IMR-90 (cell line): ENCODE measurements at regions not wholly inside any gene's neighbourhood (a gene's known extent, or its start where the extent isn't known, plus 50 kb on each side); places are given as distances from the start of the nearest gene placed in this dataset.

Experiments used
- ATAC-seq: fragments of 200-7000 bp; cut with Tn5 transposase; 2 replicates; pipeline ENCODE4 v1.9.1; 2020; ENCODE audit warnings: low read depth, mild to moderate bottlenecking, moderate library complexity
- BruUV-seq: library from RNA; stranded (reverse); fragments of 400-500 nt; replicated peaks from 2 replicates; lab custom pipeline; 2021; lab: Mats Ljungman, UMichigan
- CTCF ChIA-PET: fragments of 300-600 bp; formaldehyde crosslinking; extraction: SDS; loops from one replicate; lab custom pipeline; 2021; ENCODE audit warnings: antibody characterized with exemption; lab: Yijun Ruan, JAX
- POLR2A ChIA-PET: fragments of 300-600 bp; sonication (Branson Sonifier 250); formaldehyde crosslinking; loops from one replicate; lab custom pipeline; 2022; ENCODE audit warnings: antibody characterized with exemption; ENCODE audit not compliant: unreplicated experiment; lab: Charles Lee
- DNase-seq: peaks from one replicate; pipeline ENCODE4 v3.0.0; 2013
- H2AFZ ChIP-seq: replicated peaks from 2 replicates; pipeline ENCODE3; 2013; ENCODE audit warnings: low read length, mild to moderate bottlenecking; ENCODE audit not compliant: poor library complexity
- H2AK5ac ChIP-seq: 2 replicates; pipeline ENCODE4 v1.6.1; 2013; ENCODE audit warnings: low read depth, low read length, inconsistent platforms
- H2AK9ac ChIP-seq: replicated peaks from 2 replicates; pipeline ENCODE3; 2013; ENCODE audit warnings: mild to moderate bottlenecking, low read depth, low read length, moderate library complexity; ENCODE audit not compliant: poor library complexity
- H2BK120ac ChIP-seq: 2 replicates; pipeline ENCODE4 v1.6.1; 2013; ENCODE audit warnings: low read depth, low read length, inconsistent platforms
- H2BK15ac ChIP-seq: 3 replicates; pipeline ENCODE4 v1.6.1; 2013; ENCODE audit warnings: low read depth, low read length, inconsistent platforms
- H2BK20ac ChIP-seq: 2 replicates; pipeline ENCODE4 v1.6.1; 2013; ENCODE audit warnings: low read depth, mild to moderate bottlenecking, inconsistent platforms, low read length, moderate library complexity
- H2BK5ac ChIP-seq: 2 replicates; pipeline ENCODE4 v1.6.1; 2013; ENCODE audit warnings: mild to moderate bottlenecking, low read depth, low read length, inconsistent platforms; ENCODE audit not compliant: poor library complexity, severe bottlenecking
- H3K14ac ChIP-seq: replicated peaks from 2 replicates; pipeline ENCODE4 v1.6.1; 2013; ENCODE audit warnings: low read depth, low read length, inconsistent platforms
- H3K18ac ChIP-seq: 2 replicates; pipeline ENCODE4 v1.6.1; 2013; ENCODE audit warnings: low read depth, low read length, control low read depth
- H3K23ac ChIP-seq: 2 replicates; pipeline ENCODE4 v1.6.1; 2013; ENCODE audit warnings: low read depth, low read length, inconsistent platforms
- H3K27ac ChIP-seq: 2 replicates; pipeline ENCODE4 v1.5.1; 2013; ENCODE audit warnings: mild to moderate bottlenecking, control low read depth, low read length; ENCODE audit not compliant: insufficient read depth
- H3K27me3 ChIP-seq: 2 replicates; pipeline ENCODE4 v1.6.1; 2013; ENCODE audit warnings: low read length; ENCODE audit not compliant: control insufficient read depth, insufficient read depth
- H3K36me3 ChIP-seq: 2 replicates; pipeline ENCODE4 v1.6.1; 2013; ENCODE audit warnings: low read length, mixed read lengths; ENCODE audit not compliant: control insufficient read depth, insufficient read depth
- H3K4ac ChIP-seq: 2 replicates; pipeline ENCODE4 v1.6.1; 2013; ENCODE audit warnings: low read depth, low read length, inconsistent platforms
- H3K4me1 ChIP-seq: 2 replicates; pipeline ENCODE4 v1.6.1; 2013; ENCODE audit warnings: low read length, mixed read lengths; ENCODE audit not compliant: control insufficient read depth, insufficient read depth
- H3K4me2 ChIP-seq: 2 replicates; pipeline ENCODE4 v1.6.1; 2013; ENCODE audit warnings: low read depth, mild to moderate bottlenecking, control low read depth, low read length, moderate library complexity
- H3K4me3 ChIP-seq: 2 replicates; pipeline ENCODE4 v1.5.1; 2013; ENCODE audit warnings: low read depth, mild to moderate bottlenecking, control low read depth, low read length, moderate library complexity; ENCODE audit not compliant: insufficient read depth
- H3K56ac ChIP-seq: 2 replicates; pipeline ENCODE4 v1.6.1; 2013; ENCODE audit warnings: low read length, inconsistent platforms; ENCODE audit not compliant: insufficient read depth; ENCODE audit errors: extremely low read depth
- H3K79me1 ChIP-seq, 2 experiments: 2 replicates each; pipeline ENCODE4 v1.6.1; 2013; ENCODE audit warnings: low read length in 2 of 2, inconsistent platforms in 1 of 2, low read depth in 1 of 2
- H3K9ac ChIP-seq: 2 replicates; pipeline ENCODE4 v1.6.1; 2013; ENCODE audit warnings: low read depth, low read length, control low read depth
- H3K9me1 ChIP-seq: 2 replicates; pipeline ENCODE4 v1.6.1; 2013; ENCODE audit warnings: low read length, inconsistent platforms; ENCODE audit not compliant: insufficient read depth
- H3K9me3 ChIP-seq: 2 replicates; pipeline ENCODE4 v1.6.1; 2013; ENCODE audit warnings: low read length; ENCODE audit not compliant: control insufficient read depth, insufficient read depth
- H4K20me1 ChIP-seq: 2 replicates; pipeline ENCODE4 v1.6.1; 2013; ENCODE audit warnings: low read length, inconsistent platforms; ENCODE audit not compliant: insufficient read depth
- H4K5ac ChIP-seq: 2 replicates; pipeline ENCODE4 v1.6.1; 2013; ENCODE audit warnings: mild to moderate bottlenecking, low read depth, low read length, control low read depth
- H4K8ac ChIP-seq, 2 experiments: 2 replicates each; pipeline ENCODE4 v1.6.1; 2013; ENCODE audit warnings: low read depth in 2 of 2, low read length in 2 of 2, control low read depth in 1 of 2, inconsistent platforms in 1 of 2
- H4K91ac ChIP-seq: 2 replicates; pipeline ENCODE4 v1.6.1; 2013; ENCODE audit warnings: low read depth, low read length, inconsistent platforms; ENCODE audit not compliant: insufficient read depth
- CEBPB ChIP-seq: IDR thresholded peaks from 2 replicates; pipeline ENCODE4 v1.6.1; 2012; ENCODE audit warnings: low read depth, low read length, improper control_type of control experiment
- MAFK ChIP-seq: IDR thresholded peaks from 2 replicates; pipeline ENCODE4 v1.6.1; 2012; ENCODE audit warnings: low read depth, low read length, improper control_type of control experiment
- MAZ ChIP-seq: IDR thresholded peaks from 2 replicates; pipeline ENCODE4 v1.6.1; 2012; ENCODE audit warnings: low read depth, mild to moderate bottlenecking, low read length, improper control_type of control experiment, moderate library complexity, borderline replicate concordance
- RAD21 ChIP-seq: IDR thresholded peaks from 2 replicates; pipeline ENCODE4 v1.6.1; 2012; ENCODE audit warnings: low read length, improper control_type of control experiment
- RCOR1 ChIP-seq: IDR thresholded peaks from 2 replicates; pipeline ENCODE4 v1.6.1; 2012; ENCODE audit warnings: mild to moderate bottlenecking, low read length, improper control_type of control experiment; ENCODE audit not compliant: insufficient replicate concordance
- WGBS, 2 experiments: methylation state at CpG; one replicate each; pipeline versions ENCODE4 v1.1.5 to v1.1.7; 2013; ENCODE audit warnings: missing lambda C conversion rate in 2 of 2; ENCODE audit not compliant: insufficient read length in 1 of 2; ENCODE audit errors: extremely low coverage in 2 of 2; 5-methylcytosine and 5-hydroxymethylcytosine counted together
- dilution Hi-C: fragments of 300-500 bp; cut with HindIII; formaldehyde crosslinking; loops from one replicate; pipeline ENCODE4 v1.14.3; 2018; ENCODE audit warnings: low sequenced_read_pairs; ENCODE audit not compliant: unreplicated experiment
- in situ Hi-C: fragments of 300-500 bp; cut with MboI; formaldehyde crosslinking; loops from 3 replicates; pipeline ENCODE4 v1.14.3; 2019; ENCODE audit warnings: low sequenced_read_pairs, inconsistent platforms, mixed read lengths
- intact Hi-C: fragments of 100-400 bp; cut with micrococcal nuclease; formaldehyde crosslinking; loops from 2 replicates; pipeline ENCODE4 v1.10.0; 2022

GRCh38 chr4:74627093-74627492, 167.2 kb downstream of the BTC start:
- Histone ChIP-seq H4K91ac (0 out of 2 replicates have a peak overlapping the region, but pooled peaks have one; percentile 26), H3K23ac (no peak overlapping the region), H2BK5ac (no peak overlapping the region), H3K9me3 (peaks cover 2% of the 10 kb centered on the region; the same call in 1 of the 2 replicates), H2AFZ (no peak overlapping the region), H2BK15ac (peak overlapping the region; percentile 29; the same call in 2 of the 3 replicates), H2AK5ac (no peak overlapping the region), H3K36me3 (no peaks in the 10 kb centered on the region), H3K4ac (no peak overlapping the region), H2AK9ac (no peak overlapping the region), H3K4me1 (peaks cover 10% of the 10 kb centered on the region), H3K27me3 (peaks cover 23% of the 10 kb centered on the region), H4K8ac (no peak overlapping the region), H3K4me2 (no peak overlapping the region), H2BK120ac (no peak overlapping the region), H3K56ac (no peak overlapping the region), H4K5ac (peak overlapping the region; percentile 34), H4K20me1 (no peaks in the 10 kb centered on the region), H3K79me1 (no peaks in the 10 kb centered on the region), H2BK20ac (peak overlapping the region; percentile 57), H3K27ac (no peak overlapping the region), H3K9ac (no peak overlapping the region), H3K14ac (no peak overlapping the region), H3K18ac (peak overlapping the region; percentile 77), H3K4me3 (no peak overlapping the region), H3K9me1 (no peaks in the 10 kb centered on the region)
- intact Hi-C loops (no loop called here), in situ Hi-C loops (loop anchor here (25.0 kb wide), 1 partner anchor 915 kb away; no protein-coding TSS in a partner anchor), dilution Hi-C loops (no loop called here)
- ChIA-PET POLR2A (no interaction called here), CTCF (no interaction called here)
- ATAC-seq (no peak), DNase-seq (no peak)
- BruUV-seq, result no TSS peak
- no CpG with 5 or more reads among the region's 4 CpGs for WGBS, 2 experiments
- TF ChIP-seq MAFK, result peak; percentile 85
- no peak for TF ChIP-seq MAZ
- no peak for TF ChIP-seq RCOR1
- TF ChIP-seq CEBPB, result no peak
- no peak for TF ChIP-seq RAD21
